ENCODE measurements at regions not wholly inside any gene's neighbourhood (a gene's known extent, or its start where the extent isn't known, plus 50 kb on each side); places are given as distances from the start of the nearest gene placed in this dataset.

GRCh38 chr14:61179061-61179690 lies 102.0 kb downstream of the TMEM30B start:
- Histone ChIP-seq H3K9me3 (ENCODE audit: severe bottlenecking) (no peaks in the 10 kb centered on the region), H3K4me3 (ENCODE audit: low read depth, low read length) (no peak overlapping the region), H3K27ac (no peak overlapping the region), H3K27me3 (ENCODE audit: insufficient read depth, low read depth, severe bottlenecking) (no peaks in the 10 kb centered on the region), H3K36me3 (no peaks in the 10 kb centered on the region)
- DNase-seq: no peak
- no peak for TF ChIP-seq CTCF (IDR thresholded peaks at IDR 0.05; ENCODE audit: low read depth, low read length)

- Histone ChIP-seq H3K4me3 (ENCODE audit: low read depth, low read length) (no peak overlapping the region), H3K27me3 (ENCODE audit: insufficient read depth, low read depth, severe bottlenecking) (no peaks in the 10 kb centered on the region), H3K36me3 (no peaks in the 10 kb centered on the region), H3K27ac (no peak overlapping the region), H3K9me3 (ENCODE audit: severe bottlenecking) (no peaks in the 10 kb centered on the region)
- no peak for TF ChIP-seq CTCF (IDR thresholded peaks at IDR 0.05; ENCODE audit: low read depth, low read length)
- no peak for DNase-seq
Observed at GRCh38 chr14:61178226-61179060, 102.7 kb downstream of the TMEM30B start.

DNA sequence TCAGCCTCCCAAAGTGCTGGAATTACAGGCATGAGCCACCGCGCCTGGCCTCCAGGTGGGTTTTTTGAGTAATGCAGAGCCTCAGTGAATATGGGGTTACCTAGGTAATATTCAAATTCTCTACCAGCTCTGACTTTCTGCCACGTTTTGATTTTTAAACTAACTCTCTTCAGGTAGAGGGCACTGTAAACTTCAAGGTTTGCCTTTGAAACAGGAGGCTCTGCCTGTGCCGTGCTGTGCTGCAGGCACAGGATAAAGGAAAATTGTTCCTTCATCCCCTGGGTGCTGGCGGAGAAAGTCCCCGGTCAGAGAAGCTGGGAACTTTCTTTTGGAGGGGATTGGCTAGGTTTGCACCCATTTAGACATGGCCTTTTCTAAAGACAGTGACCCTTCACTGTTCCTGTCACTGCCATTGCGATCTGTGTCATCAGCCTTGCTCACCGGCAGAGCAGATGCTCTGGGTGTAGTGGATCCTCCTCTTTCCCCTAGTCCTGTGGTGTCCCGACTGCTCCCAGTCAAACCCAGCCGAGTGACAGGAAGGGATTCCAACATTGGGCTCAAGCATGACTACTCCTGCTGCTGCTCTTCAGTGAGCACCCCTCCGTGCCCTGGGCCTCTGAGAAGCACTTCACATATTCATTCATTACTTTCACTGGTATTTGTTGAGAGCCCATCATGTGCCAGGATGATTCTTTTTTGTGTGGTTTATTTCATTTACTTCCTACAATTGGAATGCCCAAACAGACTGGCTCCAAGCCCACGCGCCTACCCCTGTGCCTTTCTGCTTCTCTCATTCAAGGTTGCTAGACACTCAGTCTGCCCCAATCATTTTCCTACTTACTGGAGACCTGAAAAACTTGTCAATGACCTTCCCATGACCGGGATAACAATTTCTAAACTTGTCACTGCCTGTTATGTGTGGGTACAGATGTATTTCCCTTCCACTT lies 103.6 kb downstream of the TMEM30B start:
- Histone ChIP-seq H3K9me3 (ENCODE audit: severe bottlenecking) (no peaks in the 10 kb centered on the region), H3K4me3 (ENCODE audit: low read depth, low read length) (no peak overlapping the region), H3K36me3 (no peaks in the 10 kb centered on the region), H3K27ac (no peak overlapping the region), H3K27me3 (ENCODE audit: insufficient read depth, low read depth, severe bottlenecking) (no peaks in the 10 kb centered on the region)
- DNase-seq: no peak
- no peak for TF ChIP-seq CTCF (IDR thresholded peaks at IDR 0.05; ENCODE audit: low read depth, low read length)

- Histone ChIP-seq H3K27me3 (ENCODE audit: insufficient read depth, low read depth, severe bottlenecking) (no peaks in the 10 kb centered on the region), H3K4me3 (ENCODE audit: low read depth, low read length) (no peak overlapping the region), H3K9me3 (ENCODE audit: severe bottlenecking) (no peaks in the 10 kb centered on the region), H3K36me3 (no peaks in the 10 kb centered on the region), H3K27ac (no peak overlapping the region)
- DNase-seq: no peak
- no peak for TF ChIP-seq CTCF (IDR thresholded peaks at IDR 0.05; ENCODE audit: low read depth, low read length)
Observed at GRCh38 chr14:61176686-61177085, 104.5 kb downstream of the TMEM30B start.

DNA sequence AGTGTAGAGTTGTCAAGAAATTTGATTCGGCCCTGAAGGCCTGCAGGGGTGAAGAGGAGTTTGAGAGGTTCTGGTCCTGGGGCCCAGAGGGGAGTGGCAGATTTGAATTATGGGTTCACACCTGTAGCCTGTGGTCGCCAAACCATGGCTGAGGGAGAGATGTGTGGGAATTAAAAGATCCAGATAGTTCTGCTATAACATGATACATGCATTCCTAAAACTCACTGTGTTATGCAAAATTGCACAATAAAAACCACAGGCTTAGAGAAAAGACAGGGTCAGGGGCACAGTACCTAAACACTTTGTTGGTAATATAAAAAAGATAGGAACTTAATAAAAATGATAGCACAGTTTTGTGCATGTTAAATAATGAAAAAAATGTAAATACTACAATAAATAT lies 106.2 kb downstream of the TMEM30B start:
- Histone ChIP-seq H3K36me3 (no peaks in the 10 kb centered on the region), H3K4me3 (ENCODE audit: low read depth, low read length) (no peak overlapping the region), H3K27me3 (ENCODE audit: insufficient read depth, low read depth, severe bottlenecking) (no peaks in the 10 kb centered on the region), H3K9me3 (ENCODE audit: severe bottlenecking) (no peaks in the 10 kb centered on the region), H3K27ac (no peak overlapping the region)
- TF ChIP-seq CTCF (IDR thresholded peaks at IDR 0.05; ENCODE audit: low read depth, low read length): no peak
- DNase-seq: no peak
